Rectal smooth muscle tissue (tissue), 1 donor: ENCODE measurements at regions not wholly inside any gene's neighbourhood (a gene's known extent, or its start where the extent isn't known, plus 50 kb on each side); places are given as distances from the start of the nearest gene placed in this dataset.

Experiments used
- H3K27ac ChIP-seq: one replicate; pipeline ENCODE4 v1.7.0; 2013; ENCODE audit warnings: low read depth, low read length, inconsistent platforms
- H3K27me3 ChIP-seq: one replicate; pipeline ENCODE4 v1.7.0; 2013; ENCODE audit warnings: low read length; ENCODE audit not compliant: control insufficient read depth, insufficient read depth
- H3K36me3 ChIP-seq: one replicate; pipeline ENCODE4 v1.7.0; 2013; ENCODE audit warnings: low read length; ENCODE audit not compliant: control insufficient read depth, insufficient read depth
- H3K4me1 ChIP-seq: one replicate; pipeline ENCODE4 v1.7.0; 2013; ENCODE audit warnings: low read length; ENCODE audit not compliant: control insufficient read depth, insufficient read depth
- H3K4me3 ChIP-seq: one replicate; pipeline ENCODE4 v1.7.0; 2013; ENCODE audit warnings: low read length
- H3K9ac ChIP-seq: one replicate; pipeline ENCODE4 v1.7.0; 2013; ENCODE audit warnings: low read length

DNA sequence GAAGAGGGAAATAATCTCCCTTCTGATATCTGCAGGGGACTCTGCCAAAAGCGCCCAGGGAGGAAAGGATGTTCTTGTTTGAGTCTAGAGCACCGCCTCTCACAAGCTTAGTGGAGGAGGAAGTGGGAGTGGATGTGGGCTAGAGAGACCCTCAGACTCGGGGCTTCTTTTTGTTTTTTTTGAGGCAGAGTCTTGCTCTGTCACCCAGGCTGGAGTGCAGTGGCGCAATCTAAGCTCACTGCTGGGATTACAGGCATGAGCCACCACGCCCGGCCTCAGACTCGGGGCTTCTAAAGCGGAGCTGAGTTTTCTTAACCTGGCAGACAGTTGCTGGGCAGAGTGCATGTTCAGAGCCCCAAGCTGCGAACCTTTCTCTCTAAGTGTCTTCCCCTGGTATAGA lies 310.8 kb downstream of the BMP7 start:
- H3K4me3 ChIP-seq: no peak overlapping the region
- H3K36me3 ChIP-seq: no peaks in the 10 kb centered on the region
- H3K27ac ChIP-seq: no peak overlapping the region
- no peaks in the 10 kb centered on the region for H3K4me1 ChIP-seq
- H3K27me3 ChIP-seq: no peaks in the 10 kb centered on the region
- H3K9ac ChIP-seq: no peak overlapping the region

DNA sequence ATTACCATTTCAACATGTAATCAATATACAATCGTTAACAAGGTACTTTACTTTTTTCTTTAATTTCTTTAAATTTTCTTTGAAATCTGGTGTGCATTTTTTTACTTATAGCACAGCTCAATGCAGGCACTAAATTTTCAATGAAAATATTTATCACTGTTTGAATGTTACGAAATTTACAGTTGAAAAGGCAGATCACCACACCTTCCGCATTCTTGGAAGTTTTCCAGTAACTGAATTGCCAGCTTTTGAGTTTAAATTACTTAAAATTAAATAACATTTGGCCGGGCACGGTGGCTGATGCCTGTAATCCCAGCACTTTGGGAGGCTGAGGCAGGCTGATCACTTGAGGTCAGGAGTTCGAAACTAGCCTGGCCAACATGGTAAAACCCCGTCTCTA lies 309.9 kb downstream of the BMP7 start:
- H3K4me1 ChIP-seq: no peaks in the 10 kb centered on the region
- H3K27ac ChIP-seq: no peak overlapping the region
- H3K36me3 ChIP-seq: no peaks in the 10 kb centered on the region
- no peak overlapping the region for H3K9ac ChIP-seq
- no peak overlapping the region for H3K4me3 ChIP-seq
- no peaks in the 10 kb centered on the region for H3K27me3 ChIP-seq

- no peak overlapping the region for H3K27ac ChIP-seq
- no peaks in the 10 kb centered on the region for H3K4me1 ChIP-seq
- no peak overlapping the region for H3K9ac ChIP-seq
- no peak overlapping the region for H3K4me3 ChIP-seq
- no peaks in the 10 kb centered on the region for H3K36me3 ChIP-seq
- no peaks in the 10 kb centered on the region for H3K27me3 ChIP-seq
Measured at GRCh38 chr20:56957737-56958553, 308.5 kb downstream of the BMP7 start.

DNA sequence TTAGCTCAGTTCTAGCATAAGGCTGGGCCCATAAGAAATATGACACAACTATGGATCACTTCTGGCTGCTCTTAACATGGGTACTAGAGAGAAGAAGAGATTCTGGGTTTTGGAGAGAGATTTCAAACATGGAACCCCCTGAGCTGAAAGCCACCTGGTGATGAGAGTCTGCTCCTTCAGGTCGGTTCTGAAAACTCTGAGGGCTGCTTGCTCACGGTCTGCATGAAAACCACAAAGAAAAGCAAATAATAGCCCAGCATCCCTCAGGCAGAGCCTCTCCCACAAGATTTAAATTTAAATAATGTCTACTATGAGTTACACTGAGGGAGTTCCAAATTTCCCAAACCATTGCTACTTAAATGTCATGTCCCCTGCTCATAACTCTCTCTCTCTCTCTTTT lies 301.5 kb downstream of the BMP7 start:
- Histone ChIP-seq H3K27ac (no peak overlapping the region), H3K9ac (no peak overlapping the region), H3K36me3 (no peaks in the 10 kb centered on the region), H3K4me1 (no peaks in the 10 kb centered on the region), H3K4me3 (no peak overlapping the region), H3K27me3 (no peaks in the 10 kb centered on the region)

- Histone ChIP-seq H3K27me3 (no peaks in the 10 kb centered on the region), H3K36me3 (no peaks in the 10 kb centered on the region), H3K9ac (no peak overlapping the region), H3K4me3 (no peak overlapping the region), H3K4me1 (no peaks in the 10 kb centered on the region), H3K27ac (no peak overlapping the region)
Measured at GRCh38 chr20:56967916-56968315, 298.5 kb downstream of the BMP7 start.

GRCh38 chr20:56968376-56969048 lies 297.9 kb downstream of the BMP7 start:
- Histone ChIP-seq H3K4me3 (no peak overlapping the region), H3K9ac (no peak overlapping the region), H3K27ac (no peak overlapping the region), H3K36me3 (no peaks in the 10 kb centered on the region), H3K27me3 (no peaks in the 10 kb centered on the region), H3K4me1 (no peaks in the 10 kb centered on the region)

GRCh38 chr20:56974499-56975250 lies 291.8 kb downstream of the BMP7 start:
- Histone ChIP-seq H3K4me3 (no peak overlapping the region), H3K4me1 (no peaks in the 10 kb centered on the region), H3K9ac (no peak overlapping the region), H3K36me3 (no peaks in the 10 kb centered on the region), H3K27me3 (peaks cover 7% of the 10 kb centered on the region), H3K27ac (no peak overlapping the region)

GRCh38 chr20:56975838-56976237 lies 290.6 kb downstream of the BMP7 start:
- Histone ChIP-seq H3K27me3 (peaks cover 7% of the 10 kb centered on the region), H3K27ac (no peak overlapping the region), H3K4me3 (no peak overlapping the region), H3K36me3 (no peaks in the 10 kb centered on the region), H3K4me1 (no peaks in the 10 kb centered on the region), H3K9ac (no peak overlapping the region)

DNA sequence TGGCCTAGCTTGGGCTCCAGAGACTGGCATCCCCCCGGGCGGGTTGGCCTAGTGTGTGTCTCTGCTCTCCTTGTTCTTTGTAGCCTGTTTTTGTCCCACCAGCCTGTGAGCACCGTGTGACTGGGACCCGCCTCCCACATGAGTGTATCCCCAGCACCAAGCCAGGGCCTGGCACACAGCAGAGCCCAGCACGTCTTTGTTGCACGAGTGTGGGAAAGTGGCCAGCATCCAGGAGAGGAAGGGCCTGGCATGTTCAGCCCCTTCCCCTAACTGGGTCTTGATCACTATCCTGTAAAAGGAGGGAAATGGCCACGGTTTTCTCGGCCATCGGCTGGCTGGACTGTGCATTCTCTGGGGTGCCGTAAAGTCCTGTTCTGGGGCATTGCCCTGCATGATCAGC lies 290.1 kb downstream of the BMP7 start:
- Histone ChIP-seq H3K9ac (no peak overlapping the region), H3K4me3 (no peak overlapping the region), H3K4me1 (no peaks in the 10 kb centered on the region), H3K27me3 (peaks cover 7% of the 10 kb centered on the region), H3K36me3 (no peaks in the 10 kb centered on the region), H3K27ac (no peak overlapping the region)

DNA sequence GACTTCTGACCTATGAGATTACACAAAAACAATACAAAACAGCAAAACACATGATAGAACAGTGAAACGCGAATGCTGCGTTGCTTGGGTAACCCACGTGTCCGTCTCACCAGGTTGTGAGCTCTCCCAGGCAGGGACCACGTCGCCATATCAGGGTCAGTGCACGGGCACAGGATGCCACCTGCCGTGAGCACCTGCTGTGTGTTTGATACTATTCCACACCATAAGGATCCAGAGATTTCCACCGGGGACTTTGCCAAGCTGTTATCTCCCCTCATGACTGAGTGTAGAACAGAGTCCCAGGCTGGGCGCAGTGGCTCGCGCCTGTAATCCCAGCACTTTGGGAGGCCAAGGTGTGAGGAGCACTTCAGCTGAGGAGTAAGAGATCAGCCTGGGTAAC lies 288.0 kb downstream of the BMP7 start:
- peaks cover 7% of the 10 kb centered on the region for H3K27me3 ChIP-seq
- no peak overlapping the region for H3K9ac ChIP-seq

DNA sequence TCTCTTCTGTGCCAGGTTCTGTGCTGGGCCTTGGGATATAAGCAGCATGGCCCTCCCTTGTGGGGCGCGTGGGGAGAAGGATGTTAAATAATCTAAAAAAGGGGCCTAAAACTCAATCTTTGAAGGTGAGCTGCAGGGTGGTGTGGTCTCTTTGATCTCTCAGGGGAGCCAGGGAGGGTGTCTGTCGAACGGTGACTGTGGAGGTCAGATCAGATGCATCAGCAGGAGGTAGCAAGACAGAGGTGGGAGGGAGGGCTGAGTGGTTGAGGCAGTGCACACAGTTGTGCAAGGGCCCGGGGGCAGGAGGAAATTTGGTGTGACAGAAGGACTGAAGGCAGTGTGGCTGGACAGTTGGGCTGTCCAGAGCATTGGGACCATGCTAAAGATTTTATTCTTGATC lies 287.3 kb downstream of the BMP7 start:
- Histone ChIP-seq H3K4me1 (no peaks in the 10 kb centered on the region), H3K9ac (no peak overlapping the region), H3K36me3 (no peaks in the 10 kb centered on the region), H3K4me3 (no peak overlapping the region), H3K27me3 (peaks cover 7% of the 10 kb centered on the region), H3K27ac (no peak overlapping the region)

More for the DNA sequence above, 288.0 kb downstream of the BMP7 start:
- Histone ChIP-seq H3K36me3 (no peaks in the 10 kb centered on the region), H3K4me1 (no peaks in the 10 kb centered on the region), H3K4me3 (no peak overlapping the region), H3K27ac (no peak overlapping the region)

- Histone ChIP-seq H3K27me3 (no peaks in the 10 kb centered on the region), H3K4me1 (no peaks in the 10 kb centered on the region), H3K9ac (no peak overlapping the region), H3K36me3 (no peaks in the 10 kb centered on the region), H3K27ac (no peak overlapping the region), H3K4me3 (no peak overlapping the region)
Measured at GRCh38 chr20:56981301-56981700, 285.1 kb downstream of the BMP7 start.
